Activated CD8-positive, alpha-beta memory T cell treated with anti-CD3 and anti-CD28 coated beads, Interleukin-2, amount 10 ng/mL, durations not matched to agents 7 days and 5 days (primary cell): ENCODE measurements at regions not wholly inside any gene's neighbourhood (a gene's known extent, or its start where the extent isn't known, plus 50 kb on each side); places are given as distances from the start of the nearest gene placed in this dataset.

Experiments
- ATAC-seq: fragments of 150-1000 bp; cut with Tn5 transposase; one replicate; pipeline ENCODE4 v1.10.0; 2021; ENCODE audit warnings: moderate library complexity
- CTCF ChIA-PET: fragments of 350-600 bp; sonication (Branson Sonifier 250); formaldehyde crosslinking; loops from one replicate; lab custom pipeline; 2021; ENCODE audit warnings: antibody characterized with exemption; lab: Charles Lee
- DNase-seq: peaks from one replicate; pipeline ENCODE4 v3.0.0-alpha.2; 2020
- H3K27ac Mint-ChIP-seq: one replicate; pipeline ENCODE4 v1.8.0; 2021; ENCODE audit warnings: mild to moderate bottlenecking, mixed read lengths
- H3K27me3 Mint-ChIP-seq: one replicate; pipeline ENCODE4 v1.8.0; 2021; ENCODE audit warnings: mixed read lengths
- H3K36me3 Mint-ChIP-seq: one replicate; pipeline ENCODE4 v1.8.0; 2021; ENCODE audit warnings: mild to moderate bottlenecking, mixed read lengths
- H3K4me1 Mint-ChIP-seq: one replicate; pipeline ENCODE4 v1.8.0; 2021; ENCODE audit warnings: mixed read lengths
- H3K4me3 Mint-ChIP-seq: one replicate; pipeline ENCODE4 v1.8.0; 2021; ENCODE audit warnings: mild to moderate bottlenecking, moderate library complexity, mixed read lengths
- H3K9me3 Mint-ChIP-seq: one replicate; pipeline ENCODE4 v1.8.0; 2022; ENCODE audit warnings: low read depth, mixed read lengths

DNA sequence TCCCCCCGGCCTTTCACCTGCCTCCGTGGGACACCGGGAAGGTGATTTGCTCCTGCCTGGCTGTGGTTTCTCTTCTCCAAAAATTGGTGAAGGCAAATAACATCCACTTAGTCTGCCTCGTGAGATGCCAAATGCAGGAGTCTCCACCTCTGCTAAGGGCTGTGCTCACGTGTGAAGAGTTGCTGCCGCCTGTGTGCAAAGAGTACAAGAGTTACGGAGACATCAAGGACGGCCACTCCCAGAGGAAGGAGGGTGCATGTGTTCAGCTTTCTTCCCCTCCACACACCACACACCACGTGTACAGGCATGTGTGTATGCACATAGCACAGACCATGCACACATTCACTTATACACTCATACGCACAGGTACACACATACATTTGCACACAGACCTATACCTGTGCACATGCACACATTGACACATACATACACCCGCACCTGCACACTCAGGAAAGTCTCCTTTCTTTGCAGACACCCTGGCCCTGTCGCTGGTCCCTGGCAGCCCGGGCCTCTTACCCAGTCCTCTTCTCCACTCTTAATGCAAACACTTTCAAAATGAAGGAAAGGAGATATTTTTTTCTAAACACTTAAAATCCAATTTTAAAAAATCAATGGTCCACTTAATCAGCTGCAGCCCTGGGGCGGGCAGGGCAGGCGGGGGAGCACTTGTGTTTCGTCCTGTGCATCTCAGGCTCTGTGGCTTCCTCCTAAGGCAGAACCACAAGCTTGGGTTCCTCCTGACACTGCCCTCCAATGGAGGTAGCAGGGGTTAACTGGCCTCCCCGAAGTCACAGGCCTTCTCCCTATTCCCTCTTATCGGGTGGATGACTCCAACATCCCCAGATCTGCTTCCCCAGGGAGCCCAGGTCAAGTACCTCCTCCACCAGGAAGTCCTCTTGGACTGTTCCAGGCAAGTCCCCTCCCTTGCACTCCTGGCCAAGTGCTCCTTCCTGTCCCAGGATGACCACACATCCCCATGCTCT, 103.0 kb downstream of the CPZ start:
- H3K4me1 Mint-ChIP-seq, result no peaks in the 10 kb centered on the region
- no peaks in the 10 kb centered on the region for H3K36me3 Mint-ChIP-seq
- no peak overlapping the region for H3K27ac Mint-ChIP-seq
- H3K27me3 Mint-ChIP-seq, result no peaks in the 10 kb centered on the region
- CTCF ChIA-PET, result no interaction called here
- ATAC-seq (no peak), DNase-seq (no peak)
- no peaks in the 10 kb centered on the region for H3K9me3 Mint-ChIP-seq
- no peak overlapping the region for H3K4me3 Mint-ChIP-seq

DNA sequence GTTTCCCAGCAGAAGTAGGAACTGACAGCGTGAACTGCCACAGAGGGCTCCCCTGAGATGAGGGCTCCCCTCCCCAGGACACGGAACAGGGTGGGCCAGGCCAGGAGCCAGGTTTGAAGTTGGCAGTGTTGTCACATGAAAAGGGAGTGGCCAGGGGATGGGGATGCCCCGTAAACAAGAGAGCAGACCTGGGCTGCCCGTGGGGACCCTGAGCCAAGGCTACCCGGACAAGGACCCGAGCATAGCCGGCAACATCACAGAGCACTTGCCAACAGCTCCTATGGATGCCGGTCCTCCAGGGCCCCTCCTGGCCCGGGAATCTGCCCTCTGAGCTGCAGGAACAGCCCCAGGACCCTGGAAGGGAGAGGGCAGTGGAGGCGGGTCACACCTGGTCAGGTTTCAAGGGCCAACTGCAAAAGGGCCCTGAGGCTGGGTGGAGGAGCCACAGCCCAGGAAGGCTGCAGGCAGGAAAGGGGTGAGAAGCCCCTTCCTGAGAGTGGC, 102.1 kb downstream of the CPZ start:
- no peak for DNase-seq
- no peak overlapping the region for H3K27ac Mint-ChIP-seq
- no peaks in the 10 kb centered on the region for H3K27me3 Mint-ChIP-seq
- no peaks in the 10 kb centered on the region for H3K4me1 Mint-ChIP-seq
- H3K9me3 Mint-ChIP-seq, result no peaks in the 10 kb centered on the region
- no peak for ATAC-seq
- no peak overlapping the region for H3K4me3 Mint-ChIP-seq
- no peaks in the 10 kb centered on the region for H3K36me3 Mint-ChIP-seq
- CTCF ChIA-PET, result no interaction called here

DNA sequence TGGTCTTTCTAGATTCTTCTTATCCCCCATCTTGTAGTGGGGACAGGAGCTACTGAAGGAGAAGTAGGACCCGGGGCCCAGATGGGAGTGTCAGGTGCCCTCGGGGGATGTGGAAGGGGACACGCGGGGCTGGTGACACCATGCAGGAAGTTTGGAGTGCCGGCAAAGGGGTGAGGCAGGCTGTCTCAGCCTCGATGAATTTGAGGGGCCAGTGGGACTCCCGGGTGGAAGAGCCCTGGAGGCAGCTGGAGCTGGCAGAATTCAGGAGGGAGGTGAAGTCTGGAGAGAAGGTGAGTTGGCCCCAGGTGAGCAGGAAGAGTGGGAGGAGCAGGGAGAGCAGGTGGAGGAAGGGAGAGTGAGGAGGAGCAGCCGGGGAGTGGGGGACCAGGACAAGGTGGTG, 101.7 kb downstream of the CPZ start:
- no peaks in the 10 kb centered on the region for H3K27me3 Mint-ChIP-seq

DNA sequence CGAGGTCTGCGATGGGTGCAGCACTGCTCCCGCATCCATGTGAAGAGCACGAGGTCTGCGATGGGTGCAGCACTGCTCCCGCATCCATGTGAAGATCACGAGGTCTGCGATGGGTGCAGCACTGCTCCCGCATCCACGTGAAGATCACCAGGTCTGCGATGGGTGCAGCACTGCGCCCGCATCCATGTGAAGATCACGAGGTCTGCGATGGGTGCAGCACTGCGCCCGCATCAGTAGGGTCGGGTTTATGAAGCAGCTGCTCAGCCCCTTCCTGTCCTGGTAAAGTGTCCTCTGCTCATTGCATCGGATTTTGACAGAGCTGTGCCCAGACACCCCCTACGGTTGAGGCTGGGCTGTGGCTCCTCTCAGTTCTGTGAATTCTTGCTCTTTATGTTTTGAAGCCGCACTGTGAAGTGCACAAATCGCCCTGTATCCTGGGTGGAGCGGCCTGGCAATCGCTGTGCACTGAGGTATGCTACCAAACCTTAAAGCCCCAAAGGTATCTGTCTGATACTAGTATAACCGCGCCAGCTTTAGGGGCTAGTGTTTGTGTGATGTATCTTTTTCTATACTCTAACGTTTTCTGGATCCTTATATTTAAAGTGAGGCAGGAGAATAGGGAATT, 98.7 kb downstream of the CPZ start:
- CTCF ChIA-PET, result no interaction called here

More for the DNA sequence above, 101.7 kb downstream of the CPZ start:
- Mint-ChIP-seq H3K27ac (no peak overlapping the region), H3K4me1 (no peaks in the 10 kb centered on the region), H3K9me3 (no peaks in the 10 kb centered on the region), H3K4me3 (no peak overlapping the region), H3K36me3 (no peaks in the 10 kb centered on the region)
- ATAC-seq, result no peak
- DNase-seq, result no peak
- CTCF ChIA-PET, result no interaction called here

DNA sequence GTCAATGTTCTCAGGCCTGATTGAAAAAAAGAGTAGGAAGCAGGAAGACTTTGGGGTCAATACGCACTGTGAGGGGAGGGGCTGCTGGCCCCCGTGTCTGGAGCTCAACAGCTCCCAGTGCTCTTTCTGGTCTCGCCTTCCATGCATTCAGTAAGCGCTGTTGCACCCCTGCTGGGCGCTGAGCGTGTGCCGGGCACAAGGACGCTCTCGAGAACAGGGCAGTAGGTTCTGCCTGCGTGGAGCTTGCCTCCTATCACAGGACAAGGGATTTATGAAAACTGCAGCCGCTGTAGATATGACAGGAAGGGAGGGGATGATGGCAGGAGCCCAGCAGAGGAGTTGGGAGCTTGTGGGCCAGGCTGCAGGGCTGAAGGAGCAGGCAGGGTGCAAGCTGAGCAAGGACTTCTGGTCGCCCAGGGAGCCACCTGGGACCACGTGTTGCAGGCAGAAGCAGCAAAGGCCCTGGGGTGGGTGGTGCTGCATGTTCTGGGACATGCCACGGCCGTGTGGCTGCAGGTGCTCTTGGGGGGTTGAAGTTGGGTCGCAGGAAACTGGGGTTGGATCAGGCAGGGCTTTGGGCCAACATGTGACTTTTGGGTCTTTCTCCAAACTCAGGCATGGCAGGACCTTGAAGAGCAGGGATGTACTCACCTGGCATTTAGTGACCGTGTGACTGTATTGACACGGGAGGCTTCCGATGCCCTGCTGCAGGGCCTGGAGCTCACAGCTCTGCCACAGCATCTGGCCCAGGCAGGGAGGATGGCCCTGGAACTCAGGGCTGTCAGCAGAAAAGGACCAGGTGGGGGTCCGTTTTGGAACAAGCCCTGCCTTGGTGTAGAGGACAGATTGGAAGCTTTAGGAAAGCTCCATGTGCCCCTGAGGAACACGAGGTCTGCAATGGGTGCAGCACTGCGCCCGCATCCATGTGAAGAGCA, 97.9 kb downstream of the CPZ start:
- H3K27ac Mint-ChIP-seq, result no peak overlapping the region
- H3K4me1 Mint-ChIP-seq, result no peaks in the 10 kb centered on the region
- no peaks in the 10 kb centered on the region for H3K27me3 Mint-ChIP-seq
- DNase-seq, result no peak
- no peaks in the 10 kb centered on the region for H3K36me3 Mint-ChIP-seq
- CTCF ChIA-PET, result no interaction called here
- peaks cover 5% of the 10 kb centered on the region for H3K9me3 Mint-ChIP-seq
- H3K4me3 Mint-ChIP-seq, result no peak overlapping the region
- ATAC-seq, result no peak

More for the DNA sequence above, 98.7 kb downstream of the CPZ start:
- no peak overlapping the region for H3K27ac Mint-ChIP-seq
- H3K27me3 Mint-ChIP-seq, result no peaks in the 10 kb centered on the region
- DNase-seq (no peak), ATAC-seq (no peak)
- no peaks in the 10 kb centered on the region for H3K36me3 Mint-ChIP-seq
- no peak overlapping the region for H3K4me3 Mint-ChIP-seq
- H3K9me3 Mint-ChIP-seq, result peaks cover 5% of the 10 kb centered on the region
- no peaks in the 10 kb centered on the region for H3K4me1 Mint-ChIP-seq

DNA sequence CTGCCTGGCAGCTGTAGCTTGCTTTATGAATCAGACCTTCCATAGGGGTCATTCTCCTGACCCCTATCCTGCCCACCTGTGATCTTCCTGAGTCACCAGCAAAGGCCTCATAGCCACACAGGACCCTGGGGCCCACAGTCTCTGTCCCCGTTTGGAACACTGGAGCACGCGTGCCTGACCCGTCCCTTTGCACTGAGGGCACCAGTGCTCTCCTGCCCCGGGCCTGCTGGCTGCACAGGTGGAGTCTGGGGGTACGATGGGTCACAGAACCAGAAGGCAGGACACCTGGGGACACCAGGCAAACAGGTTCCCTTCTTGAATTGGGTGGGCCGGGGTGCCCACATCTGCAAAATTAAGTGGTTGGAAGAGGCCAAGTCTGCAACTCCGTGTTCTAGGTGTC, 97.2 kb downstream of the CPZ start:
- CTCF ChIA-PET, result interaction anchor here (1.1 kb wide), 1 partner anchor 227 kb away, joined by 3 read pairs; no protein-coding TSS in a partner anchor
- Mint-ChIP-seq H3K36me3 (no peaks in the 10 kb centered on the region), H3K9me3 (peaks cover 5% of the 10 kb centered on the region), H3K4me3 (no peak overlapping the region), H3K4me1 (no peaks in the 10 kb centered on the region), H3K27me3 (no peaks in the 10 kb centered on the region), H3K27ac (no peak overlapping the region)
- ATAC-seq, result no peak
- DNase-seq, result no peak

DNA sequence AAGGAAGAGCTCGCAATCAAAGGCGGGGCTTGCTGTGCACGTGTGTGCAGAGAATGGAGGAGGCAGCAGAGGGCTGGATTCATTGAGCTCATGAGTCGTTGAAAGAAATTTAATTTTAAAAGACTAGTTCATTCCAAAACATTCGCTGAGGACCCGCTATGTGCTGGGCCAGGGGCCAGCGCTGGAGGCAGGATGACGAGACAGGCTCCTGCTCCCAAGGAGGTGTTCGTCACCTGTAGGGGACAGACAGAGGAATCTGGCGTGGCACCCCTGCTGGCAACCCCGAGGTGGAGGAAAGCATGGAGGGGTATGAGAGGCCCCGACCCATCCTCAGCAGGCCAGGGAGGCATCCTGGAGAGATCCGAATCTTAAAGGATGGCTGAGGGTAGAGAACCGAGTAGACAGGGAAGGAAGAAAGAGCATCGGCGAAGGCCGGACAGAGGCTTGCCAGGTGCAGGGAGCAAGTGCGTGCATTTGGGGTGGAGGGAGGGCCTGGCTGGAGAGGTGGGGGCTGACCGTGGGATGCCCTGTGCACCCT, 96.4 kb downstream of the CPZ start:
- no peak for ATAC-seq
- H3K4me3 Mint-ChIP-seq, result no peak overlapping the region
- no peaks in the 10 kb centered on the region for H3K4me1 Mint-ChIP-seq
- no peaks in the 10 kb centered on the region for H3K27me3 Mint-ChIP-seq
- peaks cover 5% of the 10 kb centered on the region for H3K9me3 Mint-ChIP-seq
- CTCF ChIA-PET, result interaction anchor here (1.1 kb wide), 1 partner anchor 228 kb away, joined by 3 read pairs; no protein-coding TSS in a partner anchor
- DNase-seq, result no peak
- no peaks in the 10 kb centered on the region for H3K36me3 Mint-ChIP-seq
- no peak overlapping the region for H3K27ac Mint-ChIP-seq

DNA sequence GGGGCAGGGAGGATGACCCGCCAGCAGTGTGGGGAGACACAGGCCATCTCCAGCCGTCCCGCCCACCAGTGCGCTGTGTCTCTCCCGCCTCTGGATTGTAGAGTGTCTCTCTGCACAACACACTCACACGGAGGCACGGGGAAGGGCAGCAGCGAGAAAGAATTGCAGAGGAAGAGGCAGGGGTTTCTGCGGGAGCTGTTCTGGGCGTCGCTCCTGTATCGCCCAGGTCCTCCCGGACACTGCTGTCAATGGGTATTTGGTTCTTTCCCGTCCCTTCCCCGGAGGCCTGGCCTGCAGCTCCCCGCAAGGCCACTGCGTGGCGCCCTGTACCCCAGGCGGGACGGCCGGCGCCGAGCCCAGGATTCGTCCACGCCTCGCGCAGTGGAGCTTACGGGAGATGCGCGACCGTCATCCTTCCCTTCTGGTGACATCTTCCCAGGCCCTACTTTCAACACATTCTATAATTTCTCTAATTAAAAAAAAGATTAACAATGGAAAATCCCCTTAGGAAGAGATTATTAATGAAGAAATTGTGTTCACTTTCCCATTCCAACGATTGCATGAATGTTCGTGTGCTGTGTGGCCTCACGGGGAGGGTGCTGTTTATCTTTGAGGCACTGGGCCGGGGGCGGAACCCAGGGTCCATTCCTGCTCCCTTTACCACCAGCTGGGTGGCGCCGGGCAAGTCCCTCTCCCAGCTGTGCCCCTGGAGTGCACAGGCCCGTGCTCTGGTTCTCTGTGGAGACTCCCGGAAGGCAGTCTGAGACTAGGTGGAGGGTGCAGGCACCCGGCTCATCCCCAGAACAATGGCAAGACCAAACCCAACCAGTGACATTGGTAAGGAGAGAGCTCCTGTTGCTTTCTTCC, 95.7 kb downstream of the CPZ start:
- CTCF ChIA-PET, result interaction anchor here (1.1 kb wide), 1 partner anchor 229 kb away, joined by 3 read pairs; no protein-coding TSS in a partner anchor
- Mint-ChIP-seq H3K4me3 (no peak overlapping the region), H3K27me3 (no peaks in the 10 kb centered on the region), H3K9me3 (peaks cover 5% of the 10 kb centered on the region), H3K36me3 (no peaks in the 10 kb centered on the region), H3K4me1 (no peaks in the 10 kb centered on the region), H3K27ac (no peak overlapping the region)
- ATAC-seq, result no peak
- DNase-seq, result no peak

DNA sequence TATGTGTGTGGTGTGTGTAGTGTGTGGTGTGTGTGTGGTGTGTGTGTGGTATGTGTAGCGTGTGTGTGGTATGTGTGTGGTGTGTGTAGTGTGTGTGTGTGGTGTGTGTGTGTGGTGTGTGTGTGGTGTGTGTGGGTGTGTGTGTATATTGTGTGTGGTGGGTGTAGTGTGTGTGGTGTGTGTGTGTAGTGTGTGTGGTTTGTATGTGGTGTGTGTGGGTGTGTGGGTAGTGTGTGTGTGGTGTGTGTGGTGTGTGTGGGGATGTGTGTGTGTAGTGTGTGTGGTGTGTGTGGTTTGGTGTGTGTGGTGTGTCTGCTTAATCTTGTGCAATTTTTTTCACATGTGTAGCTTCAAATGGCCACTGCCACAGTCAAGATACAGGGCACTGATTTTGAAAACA, 94.5 kb downstream of the CPZ start:
- CTCF ChIA-PET, result no interaction called here
- H3K27me3 Mint-ChIP-seq, result no peaks in the 10 kb centered on the region
- H3K4me1 Mint-ChIP-seq, result no peaks in the 10 kb centered on the region
- no peak for ATAC-seq
- H3K36me3 Mint-ChIP-seq, result no peaks in the 10 kb centered on the region
- DNase-seq, result no peak
- no peak overlapping the region for H3K4me3 Mint-ChIP-seq
- H3K9me3 Mint-ChIP-seq, result peaks cover 5% of the 10 kb centered on the region
- no peak overlapping the region for H3K27ac Mint-ChIP-seq

DNA sequence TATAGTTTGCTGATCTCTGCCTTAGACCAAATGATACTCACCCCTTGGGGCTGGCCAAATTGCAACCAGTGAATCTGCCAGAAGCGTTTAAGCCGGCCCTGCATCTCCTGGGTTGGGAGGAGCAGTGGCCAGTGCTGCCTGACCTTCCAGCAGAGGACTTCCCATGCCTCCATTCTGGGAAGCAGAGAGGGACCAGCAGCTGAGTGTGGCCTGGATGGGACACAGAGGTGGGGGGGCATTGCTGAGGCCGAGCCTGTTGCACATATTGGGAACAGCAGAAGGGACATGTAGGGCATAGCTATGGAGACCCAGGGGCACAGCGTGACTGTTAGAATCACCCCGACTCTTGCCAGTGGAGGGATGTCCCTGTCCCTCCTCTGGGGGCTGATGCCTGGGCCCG, 93.3 kb downstream of the CPZ start:
- CTCF ChIA-PET, result no interaction called here
- no peaks in the 10 kb centered on the region for H3K36me3 Mint-ChIP-seq
- no peaks in the 10 kb centered on the region for H3K27me3 Mint-ChIP-seq
- peaks cover 5% of the 10 kb centered on the region for H3K9me3 Mint-ChIP-seq
- no peak overlapping the region for H3K27ac Mint-ChIP-seq
- DNase-seq (no peak), ATAC-seq (no peak)
- H3K4me3 Mint-ChIP-seq, result no peak overlapping the region
- H3K4me1 Mint-ChIP-seq, result no peaks in the 10 kb centered on the region

DNA sequence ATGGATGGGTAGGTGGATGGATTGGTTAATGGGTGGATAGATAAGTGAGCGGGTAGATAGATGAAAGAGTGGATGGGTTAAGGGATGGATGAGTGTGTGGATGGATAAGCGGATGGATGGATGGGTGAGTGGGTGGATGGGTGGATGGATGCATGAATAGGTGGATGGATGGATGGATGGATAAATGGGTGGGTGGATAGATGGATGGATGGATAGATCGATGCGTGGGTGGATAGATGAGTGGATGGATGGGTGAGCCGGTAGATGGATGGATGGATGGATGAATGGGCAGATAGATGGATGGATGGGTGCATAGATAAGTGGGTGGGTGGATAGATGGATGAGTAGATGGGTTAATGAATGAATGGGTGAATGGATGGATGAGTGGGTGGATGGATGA, 90.9 kb downstream of the CPZ start:
- ATAC-seq (no peak), DNase-seq (no peak)
- Mint-ChIP-seq H3K4me1 (no peaks in the 10 kb centered on the region), H3K9me3 (peaks cover 5% of the 10 kb centered on the region), H3K27ac (no peak overlapping the region), H3K36me3 (no peaks in the 10 kb centered on the region), H3K4me3 (no peak overlapping the region), H3K27me3 (no peaks in the 10 kb centered on the region)
- CTCF ChIA-PET, result no interaction called here

DNA sequence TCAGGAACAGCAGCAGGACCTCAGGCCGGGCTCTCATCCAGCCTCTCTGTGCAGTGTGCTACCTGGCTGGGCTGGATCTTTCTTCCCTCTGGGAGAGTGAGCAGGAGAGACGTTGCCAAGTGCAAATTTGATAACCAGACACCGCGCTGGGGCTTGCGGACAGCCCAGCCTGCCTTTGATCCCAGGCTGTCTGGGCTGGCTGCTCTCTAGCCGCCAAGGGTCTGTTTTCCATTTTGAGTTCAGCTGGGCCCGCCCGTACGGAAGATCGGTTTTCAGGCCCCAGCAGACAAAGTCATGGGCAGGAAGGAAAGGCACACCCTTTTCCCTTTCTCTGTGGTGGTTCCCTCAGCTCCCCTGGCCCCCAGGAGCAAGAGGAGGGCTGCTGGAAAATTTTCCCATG, 90.2 kb downstream of the CPZ start:
- CTCF ChIA-PET, result no interaction called here
- no peaks in the 10 kb centered on the region for H3K36me3 Mint-ChIP-seq
- H3K9me3 Mint-ChIP-seq, result peaks cover 5% of the 10 kb centered on the region
- no peak overlapping the region for H3K4me3 Mint-ChIP-seq
- no peak for DNase-seq
- H3K27ac Mint-ChIP-seq, result no peak overlapping the region
- ATAC-seq, result no peak
- no peaks in the 10 kb centered on the region for H3K27me3 Mint-ChIP-seq
- H3K4me1 Mint-ChIP-seq, result no peaks in the 10 kb centered on the region
